GM12878 (cell line): ENCODE measurements at regions not wholly inside any gene's neighbourhood (a gene's known extent, or its start where the extent isn't known, plus 50 kb on each side); places are given as distances from the start of the nearest gene placed in this dataset.

Source experiments
- ATAC-seq: fragments of 200-7000 bp; cut with Tn5 transposase; 3 replicates; pipeline ENCODE4 v1.9.1; 2020; ENCODE audit warnings: mild to moderate bottlenecking, moderate library complexity
- BruUV-seq: library from RNA; stranded (reverse); fragments of 400-500 nt; replicated peaks from 2 replicates; lab custom pipeline; 2021; lab: Mats Ljungman, UMichigan
- CTCF ChIA-PET: fragments of 300-600 bp; sonication (Branson Sonifier 250); formaldehyde crosslinking; extraction: SDS; loops from one replicate; lab custom pipeline; 2021; ENCODE audit warnings: inconsistent platforms; lab: Yijun Ruan, JAX
- POLR2A ChIA-PET: fragments of 350-600 bp; formaldehyde crosslinking; extraction: SDS; loops from one replicate; lab custom pipeline; 2021; ENCODE audit warnings: inconsistent platforms; lab: Charles Lee
- RAD21 ChIA-PET: fragments of 300-600 bp; sonication (Branson Sonifier 250); formaldehyde crosslinking; loops from one replicate; lab custom pipeline; 2023; ENCODE audit warnings: antibody characterized with exemption; ENCODE audit not compliant: unreplicated experiment; lab: Charles Lee
- SMC1A ChIA-PET: fragments of 300-600 bp; sonication (Branson Sonifier 250); formaldehyde crosslinking; loops from one replicate; lab custom pipeline; 2023; ENCODE audit not compliant: unreplicated experiment, uncharacterized antibody; lab: Charles Lee
- DNase-seq: peaks from one replicate; pipeline ENCODE4 v3.0.0-alpha.2; 2011; ENCODE audit warnings: low read depth, low spot score
- FAIRE-seq: peaks from 3 replicates; lab custom pipeline; 2011; peaks lifted over from hg19 to GRCh38; lab: Jason Lieb, UNC
- H2AFZ ChIP-seq: 2 replicates; pipeline ENCODE4 v1.6.0; 2011; ENCODE audit warnings: low read depth, low read length, control low read depth; ENCODE audit not compliant: control insufficient read depth
- H3K27ac ChIP-seq: 2 replicates; pipeline ENCODE4 v1.5.1; 2011; ENCODE audit warnings: control low read depth; ENCODE audit not compliant: control insufficient read depth, insufficient read depth
- H3K27me3 ChIP-seq, 2 experiments: replicated peaks in 1 of 2; 2 replicates each; pipeline versions ENCODE4 v1.6.0 to v1.6.1; 2011; ENCODE audit warnings: low read length in 1 of 2; ENCODE audit not compliant: control insufficient read depth in 2 of 2, insufficient read depth in 2 of 2
- H3K36me3 ChIP-seq, 2 experiments: 2 replicates each; pipeline ENCODE4 v1.5.1; 2011; ENCODE audit warnings: low read length in 1 of 2; ENCODE audit not compliant: control insufficient read depth in 2 of 2, insufficient read depth in 2 of 2
- H3K4me1 ChIP-seq: 2 replicates; pipeline ENCODE4 v1.6.1; 2011; ENCODE audit warnings: mild to moderate bottlenecking, low read length, moderate library complexity, mixed read lengths; ENCODE audit not compliant: control insufficient read depth, insufficient read depth
- H3K4me2 ChIP-seq: 2 replicates; pipeline ENCODE4 v1.6.0; 2011; ENCODE audit warnings: control low read depth; ENCODE audit not compliant: control insufficient read depth, insufficient read depth
- H3K4me3 ChIP-seq: fragments of 200-600 bp; sonication (generic); 2 replicates; pipeline ENCODE4 v1.5.1; 2016
- H3K79me2 ChIP-seq: 2 replicates; pipeline ENCODE4 v1.6.0; 2011; ENCODE audit warnings: low read length; ENCODE audit not compliant: control insufficient read depth, insufficient read depth
- H3K9ac ChIP-seq: 2 replicates; pipeline ENCODE4 v1.8.0; 2011; ENCODE audit warnings: low read length, control low read depth, mixed read lengths; ENCODE audit not compliant: control insufficient read depth, insufficient read depth
- H3K9me3 ChIP-seq: replicated peaks from 3 replicates; pipeline ENCODE4 v1.5.1; 2011; ENCODE audit warnings: mild to moderate bottlenecking, low read length; ENCODE audit not compliant: control insufficient read depth, insufficient read depth
- H4K20me1 ChIP-seq: 2 replicates; pipeline ENCODE4 v1.6.0; 2011; ENCODE audit not compliant: control insufficient read depth, insufficient read depth
- BACH1 ChIP-seq: fragments of 450-650 bp; IDR thresholded peaks from 2 replicates; pipeline ENCODE4 v1.6.1; 2017; ENCODE audit warnings: mild to moderate bottlenecking, borderline replicate concordance
- CBFB ChIP-seq: IDR thresholded peaks from 2 replicates; pipeline ENCODE4 v1.6.1; 2016; ENCODE audit warnings: antibody characterized with exemption, low read depth
- CEBPB ChIP-seq, 2 experiments: fragments of 150-350 bp in 1 of 2; IDR thresholded peaks; 2 replicates each; pipeline ENCODE4 v1.6.1; 2012 to 2014; ENCODE audit warnings: low read depth in 2 of 2, low read length in 2 of 2, borderline replicate concordance in 1 of 2, inconsistent platforms in 1 of 2
- DPF2 ChIP-seq: fragments of 450-650 bp; IDR thresholded peaks from 2 replicates; pipeline ENCODE4 v1.6.1; 2017; ENCODE audit warnings: mild to moderate bottlenecking
- ETV6 ChIP-seq, 2 experiments: fragments of 450-650 bp in 1 of 2; IDR thresholded peaks in 1 of 2; conservative IDR thresholded peaks in 1 of 2; 2 replicates each; pipeline ENCODE4 v1.6.1; 2014; ENCODE audit warnings: antibody characterized with exemption in 1 of 2, borderline replicate concordance in 1 of 2, low read depth in 1 of 2, mild to moderate bottlenecking in 1 of 2, moderate library complexity in 1 of 2
- IKZF1 ChIP-seq: fragments of 450-650 bp; conservative IDR thresholded peaks from 2 replicates; pipeline ENCODE4 v1.6.1; 2017; ENCODE audit warnings: antibody characterized with exemption, mild to moderate bottlenecking
- MLLT1 ChIP-seq: fragments of 450-650 bp; IDR thresholded peaks from 2 replicates; pipeline ENCODE4 v1.6.1; 2016; ENCODE audit warnings: mild to moderate bottlenecking
- MTA2 ChIP-seq: fragments of 450-650 bp; IDR thresholded peaks from 2 replicates; pipeline ENCODE4 v1.6.1; 2016; ENCODE audit warnings: low read depth, mild to moderate bottlenecking, moderate library complexity
- NR2F1 ChIP-seq: fragments of 450-650 bp; conservative IDR thresholded peaks from 2 replicates; pipeline ENCODE4 v1.6.1; 2017; ENCODE audit warnings: mild to moderate bottlenecking
- PAX5 ChIP-seq: IDR thresholded peaks from 2 replicates; pipeline ENCODE4 v1.6.1; 2011; ENCODE audit warnings: low read depth, low read length, borderline replicate concordance
- RAD21 ChIP-seq: IDR thresholded peaks from 2 replicates; pipeline ENCODE4 v1.6.1; 2011; ENCODE audit warnings: mild to moderate bottlenecking, low read depth, low read length, moderate library complexity; ENCODE audit not compliant: insufficient read depth
- RAD51 ChIP-seq: fragments of 450-650 bp; IDR thresholded peaks from 2 replicates; pipeline ENCODE4 v1.6.1; 2016; ENCODE audit warnings: moderate library complexity, mild to moderate bottlenecking, inconsistent platforms
- RFX5 ChIP-seq: IDR thresholded peaks from 2 replicates; pipeline ENCODE4 v1.6.1; 2011; ENCODE audit warnings: low read depth, low read length, improper control_type of control experiment
- SMAD5 ChIP-seq: IDR thresholded peaks from 2 replicates; pipeline ENCODE4 v1.6.1; 2016; ENCODE audit warnings: antibody characterized with exemption, low read depth
- SUPT20H ChIP-seq: IDR thresholded peaks from 2 replicates; pipeline ENCODE4 v1.6.1; 2011; ENCODE audit warnings: low read depth, mild to moderate bottlenecking, low read length, moderate library complexity, borderline replicate concordance; ENCODE audit not compliant: control insufficient read depth
- ZZZ3 ChIP-seq: IDR thresholded peaks from 2 replicates; pipeline ENCODE4 v1.6.1; 2011; ENCODE audit warnings: low read depth; ENCODE audit not compliant: control insufficient read depth, insufficient read length
- WGBS: methylation state at CpG from one replicate; pipeline ENCODE4 v1.1.6; 2016; ENCODE audit warnings: low lambda C conversion rate; ENCODE audit not compliant: insufficient replicate concordance, insufficient coverage; ENCODE audit errors: missing lambda C conversion rate; 5-methylcytosine and 5-hydroxymethylcytosine counted together
- in situ Hi-C: fragments of 300-500 bp; cut with MboI; formaldehyde crosslinking; loops from 9 replicates; pipeline ENCODE4 v1.14.3; 2018; ENCODE audit warnings: mixed read lengths
- intact Hi-C: fragments of 100-400 bp; cut with micrococcal nuclease; formaldehyde crosslinking; loops from one replicate; pipeline ENCODE4 v1.14.2; 2022; ENCODE audit not compliant: unreplicated experiment
- TF ChIP-seq, protein P1 (sequence below): fragments of 450-650 bp; IDR thresholded peaks from 2 replicates; pipeline ENCODE4 v1.6.1; 2017; ENCODE audit warnings: low read depth, mild to moderate bottlenecking, moderate library complexity

GRCh38 chr3:178129109-178129508 is 407.1 kb upstream of the KCNMB2 start:
- no peaks in the 10 kb centered on the region for H3K9me3 ChIP-seq
- ATAC-seq (no peak), FAIRE-seq (no peak), DNase-seq (no peak)
- no peak overlapping the region for H3K4me3 ChIP-seq
- CTCF ChIA-PET = no interaction called here
- no TSS peak for BruUV-seq
- 0% methylated on average over 1 of the region's 1 CpG for WGBS
- H3K4me2 ChIP-seq = no peak overlapping the region
- no peak overlapping the region for H3K27ac ChIP-seq
- POLR2A ChIA-PET = no interaction called here
- SMC1A ChIA-PET = no interaction called here
- H3K9ac ChIP-seq = no peak overlapping the region
- no peak overlapping the region for H2AFZ ChIP-seq
- intact Hi-C loops (no loop called here), in situ Hi-C loops (no loop called here)
- no peaks in the 10 kb centered on the region for H3K36me3 ChIP-seq
- H4K20me1 ChIP-seq = no peaks in the 10 kb centered on the region
- no peaks in the 10 kb centered on the region for H3K4me1 ChIP-seq
- no peaks in the 10 kb centered on the region for H3K79me2 ChIP-seq
- RAD21 ChIA-PET = no interaction called here
- H3K27me3 ChIP-seq = no peaks in the 10 kb centered on the region
- TF ChIP-seq MTA2 = no peak
- no peak for TF ChIP-seq SMAD5
- TF ChIP-seq NR2F1 = no peak
- no peak for TF ChIP-seq PAX5
- TF ChIP-seq BACH1 = no peak
- TF ChIP-seq CBFB = no peak
- no peak for TF ChIP-seq MLLT1
- no peak for TF ChIP-seq RAD51
- no peak for TF ChIP-seq RAD21

GRCh38 chr3:178131801-178132200 is 404.4 kb upstream of the KCNMB2 start:
- ChIA-PET POLR2A (no interaction called here), CTCF (no interaction called here), SMC1A (no interaction called here), RAD21 (no interaction called here)
- no peaks in the 10 kb centered on the region for H3K4me1 ChIP-seq
- no peaks in the 10 kb centered on the region for H3K27me3 ChIP-seq
- H3K9me3 ChIP-seq = no peaks in the 10 kb centered on the region
- no peaks in the 10 kb centered on the region for H3K36me3 ChIP-seq
- no peaks in the 10 kb centered on the region for H3K79me2 ChIP-seq
- no peak overlapping the region for H3K4me2 ChIP-seq
- H3K9ac ChIP-seq = no peak overlapping the region
- H3K27ac ChIP-seq = no peak overlapping the region
- BruUV-seq = no TSS peak
- no peak overlapping the region for H2AFZ ChIP-seq
- WGBS = 49% methylated on average over 2 of the region's 2 CpGs
- ATAC-seq = no peak
- no peaks in the 10 kb centered on the region for H4K20me1 ChIP-seq
- intact Hi-C loops (no loop called here), in situ Hi-C loops (no loop called here)
- FAIRE-seq = no peak
- no peak for DNase-seq
- no peak overlapping the region for H3K4me3 ChIP-seq
- TF ChIP-seq ZZZ3 = no peak
- TF ChIP-seq RFX5 = no peak
- no peak for TF ChIP-seq CEBPB (IDR thresholded peaks at IDR 0.05; ENCODE audit: borderline replicate concordance in 1 of 2, low read depth in 2 of 2, low read length in 2 of 2)
- no peak for TF ChIP-seq ETV6 (conservative IDR thresholded peaks at IDR 0.05 in 1 of 2, IDR thresholded peaks at IDR 0.05 in 1 of 2; ENCODE audit: borderline replicate concordance in 1 of 2, low read depth in 1 of 2)
- no peak for TF ChIP-seq DPF2
- TF ChIP-seq, protein P1, sequence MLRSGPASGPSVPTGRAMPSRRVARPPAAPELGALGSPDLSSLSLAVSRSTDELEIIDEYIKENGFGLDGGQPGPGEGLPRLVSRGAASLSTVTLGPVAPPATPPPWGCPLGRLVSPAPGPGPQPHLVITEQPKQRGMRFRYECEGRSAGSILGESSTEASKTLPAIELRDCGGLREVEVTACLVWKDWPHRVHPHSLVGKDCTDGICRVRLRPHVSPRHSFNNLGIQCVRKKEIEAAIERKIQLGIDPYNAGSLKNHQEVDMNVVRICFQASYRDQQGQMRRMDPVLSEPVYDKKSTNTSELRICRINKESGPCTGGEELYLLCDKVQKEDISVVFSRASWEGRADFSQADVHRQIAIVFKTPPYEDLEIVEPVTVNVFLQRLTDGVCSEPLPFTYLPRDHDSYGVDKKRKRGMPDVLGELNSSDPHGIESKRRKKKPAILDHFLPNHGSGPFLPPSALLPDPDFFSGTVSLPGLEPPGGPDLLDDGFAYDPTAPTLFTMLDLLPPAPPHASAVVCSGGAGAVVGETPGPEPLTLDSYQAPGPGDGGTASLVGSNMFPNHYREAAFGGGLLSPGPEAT = no peak
- no peak for TF ChIP-seq IKZF1
- TF ChIP-seq SUPT20H = no peak
